Gastrocnemius medialis (tissue), 4 donors: ENCODE measurements at regions not wholly inside any gene's neighbourhood (a gene's known extent, or its start where the extent isn't known, plus 50 kb on each side); places are given as distances from the start of the nearest gene placed in this dataset.
"Not testable (repeated sequence)": the region's sequence is repeated elsewhere in the genome, so short reads cannot be mapped to it uniquely, and the experiment has no call there.

Experiments used
- ATAC-seq, 2 donors: fragments of 150-250 bp; one replicate each; pipeline ENCODE4 v1.9.1; 2016
- DNase-seq, 2 donors: peaks; one replicate each; pipeline ENCODE4 v3.0.0-alpha.2; 2019
- H3K27ac ChIP-seq, 4 donors: fragments of 200-600 bp; sonication (generic); 1 replicate in 1 of 4; 2 replicates in 3 of 4; pipeline ENCODE4 v1.5.1; 2016 to 2018; ENCODE audit warnings: mild to moderate bottlenecking in 2 of 4, moderate library complexity in 1 of 4
- H3K27me3 ChIP-seq, 3 donors: fragments of 200-600 bp; sonication (generic) in 2 of 3; 1 replicate in 1 of 3; 2 replicates in 2 of 3; pipeline versions ENCODE4 v1.5.1 to v1.6.0; 2016 to 2019; ENCODE audit warnings: mild to moderate bottlenecking in 1 of 3, moderate library complexity in 1 of 3
- H3K36me3 ChIP-seq, 2 donors: fragments of 200-600 bp; sonication (generic) in 1 of 2; one replicate each; pipeline ENCODE4 v1.5.1; 2017 to 2018
- H3K4me1 ChIP-seq, 2 donors: fragments of 200-600 bp; sonication (generic) in 1 of 2; one replicate each; pipeline ENCODE4 v1.5.1; 2016 to 2017; ENCODE audit warnings: mild to moderate bottlenecking in 2 of 2
- H3K4me3 ChIP-seq, 4 donors: fragments of 200-600 bp; sonication (generic) in 3 of 4; 1 replicate in 1 of 4; 2 replicates in 3 of 4; pipeline ENCODE4 v1.5.1; 2016 to 2019; ENCODE audit warnings: mild to moderate bottlenecking in 2 of 4
- H3K9me3 ChIP-seq, 3 donors: fragments of 200-600 bp; sonication (generic) in 2 of 3; 1 replicate in 1 of 3; 2 replicates in 2 of 3; pipeline ENCODE4 v1.5.1; 2016 to 2019
- in situ Hi-C, 4 donors: fragments of 200-750 bp; cut with MboI; loops; one replicate each; pipeline versions ENCODE4 v1.15.0 to v1.8.0; 2017; ENCODE audit warnings: low sequenced_read_pairs in 4 of 4
- intact Hi-C: fragments of 100-400 bp; cut with DNase I; formaldehyde crosslinking; loops from one replicate; pipeline ENCODE4 v1.15.1; 2023; ENCODE audit warnings: low total_unique reads

DNA sequence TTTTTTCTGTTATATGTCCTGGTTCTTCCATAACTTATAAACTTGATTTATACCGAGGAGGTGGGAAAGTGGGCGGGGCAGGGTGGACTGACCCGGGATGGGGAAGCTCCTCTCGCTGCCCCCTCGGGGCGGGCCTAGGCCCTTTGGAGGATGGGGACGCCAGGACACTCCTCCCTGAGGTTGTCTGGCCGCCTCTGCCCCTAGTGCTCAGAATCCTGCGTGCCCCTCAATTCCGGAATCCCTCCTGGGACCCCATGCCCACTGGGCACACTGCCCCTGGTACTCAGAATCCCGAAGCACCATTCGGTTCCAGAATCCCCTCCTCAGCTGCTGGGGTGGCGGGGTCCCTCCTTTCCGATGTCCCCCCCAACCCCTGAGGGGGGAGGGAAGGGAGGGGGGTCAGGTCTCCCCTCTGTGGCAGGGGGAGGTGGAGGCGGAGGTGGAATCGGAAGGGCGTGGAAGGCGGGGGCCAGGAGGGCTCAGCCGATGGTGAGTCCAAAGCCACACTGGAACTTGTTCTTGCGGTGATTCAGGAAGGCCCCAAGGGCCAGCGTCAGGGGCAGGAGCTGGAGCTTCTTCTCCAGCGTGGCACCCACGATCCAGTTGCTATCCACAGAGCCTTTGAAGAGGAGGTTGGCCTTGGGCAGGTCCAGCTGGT is 164.0 kb downstream of the POTEH start:
- not testable (repeated sequence) for DNase-seq

DNA sequence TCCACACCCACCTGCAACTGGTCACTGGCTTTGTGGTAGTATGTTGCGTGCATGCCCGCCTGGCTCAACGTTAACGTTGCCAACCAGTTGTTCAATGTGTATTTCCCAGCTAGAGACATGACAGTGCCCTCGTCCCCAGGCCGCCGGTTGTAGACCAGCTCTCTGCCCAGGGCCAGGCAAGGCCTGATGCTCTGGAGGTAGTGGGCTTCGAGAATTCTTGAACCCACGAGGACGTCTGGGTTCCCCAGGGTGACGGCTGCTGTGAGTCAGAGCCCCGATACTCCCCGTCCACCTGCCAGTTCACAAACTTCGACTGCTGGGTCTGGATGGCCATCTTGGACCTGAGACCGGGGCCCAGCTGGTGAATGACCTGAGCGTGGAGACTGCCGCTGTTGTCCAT is 164.6 kb downstream of the POTEH start:
- H3K4me1 ChIP-seq, ATAC-seq, intact Hi-C loops, H3K27ac ChIP-seq, H3K27me3 ChIP-seq, H3K9me3 ChIP-seq, H3K36me3 ChIP-seq, H3K4me3 ChIP-seq, in situ Hi-C loops: not testable (repeated sequence)
- DNase-seq = peak in 1 of 2 donors; percentile 11

More for the DNA sequence above, 164.0 kb downstream of the POTEH start:
- H3K27ac ChIP-seq, H3K27me3 ChIP-seq, H3K4me1 ChIP-seq, H3K36me3 ChIP-seq, intact Hi-C loops, in situ Hi-C loops, H3K9me3 ChIP-seq, H3K4me3 ChIP-seq, ATAC-seq: not testable (repeated sequence)

DNA sequence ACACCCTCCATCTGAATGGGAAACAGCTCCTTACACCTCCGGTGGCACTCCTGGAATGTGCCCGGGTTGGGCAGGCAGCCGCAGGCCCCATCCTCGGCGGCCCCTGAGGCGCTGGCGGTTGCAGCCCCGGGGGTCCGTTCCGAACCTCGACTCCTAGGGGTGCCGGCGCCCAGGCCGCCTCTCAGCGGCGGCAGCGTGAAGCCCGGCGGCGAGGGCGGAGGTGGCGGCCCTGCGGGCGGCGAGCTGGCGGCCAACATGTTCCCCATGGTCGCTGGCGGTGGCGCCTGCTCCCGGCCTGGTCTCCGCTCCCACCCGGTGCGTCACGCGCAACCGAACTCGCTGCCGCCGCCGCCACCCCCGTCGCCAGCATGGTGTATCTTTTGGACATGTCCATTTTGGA is 165.2 kb downstream of the POTEH start:
- in situ Hi-C loops, H3K27ac ChIP-seq, H3K4me1 ChIP-seq, H3K36me3 ChIP-seq, H3K9me3 ChIP-seq, ATAC-seq, H3K4me3 ChIP-seq, H3K27me3 ChIP-seq, intact Hi-C loops, DNase-seq: not testable (repeated sequence)

DNA sequence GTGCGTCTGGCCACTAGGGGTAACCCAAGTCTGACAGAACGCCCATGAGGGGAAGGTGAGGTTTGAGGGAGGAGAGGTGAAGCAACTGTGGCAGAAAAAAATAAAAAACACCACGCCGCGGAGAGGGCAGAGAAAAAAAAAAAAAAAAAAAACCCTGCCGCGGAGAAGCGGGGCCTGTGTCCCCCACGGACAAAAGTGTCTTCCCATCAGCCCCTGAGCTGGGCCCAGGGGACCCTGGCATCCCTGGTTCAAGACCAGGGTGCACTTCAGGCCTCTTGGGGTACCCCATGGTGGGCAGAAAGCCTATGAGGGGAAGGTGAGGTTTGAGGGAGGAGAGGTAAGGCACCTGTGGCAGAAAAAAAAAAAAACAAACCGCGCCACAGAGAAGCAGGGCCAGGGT is 191.1 kb downstream of the POTEH start:
- H3K27ac ChIP-seq, H3K36me3 ChIP-seq, intact Hi-C loops, H3K4me1 ChIP-seq, H3K9me3 ChIP-seq, ATAC-seq, in situ Hi-C loops, H3K4me3 ChIP-seq, DNase-seq, H3K27me3 ChIP-seq: not testable (repeated sequence)

DNA sequence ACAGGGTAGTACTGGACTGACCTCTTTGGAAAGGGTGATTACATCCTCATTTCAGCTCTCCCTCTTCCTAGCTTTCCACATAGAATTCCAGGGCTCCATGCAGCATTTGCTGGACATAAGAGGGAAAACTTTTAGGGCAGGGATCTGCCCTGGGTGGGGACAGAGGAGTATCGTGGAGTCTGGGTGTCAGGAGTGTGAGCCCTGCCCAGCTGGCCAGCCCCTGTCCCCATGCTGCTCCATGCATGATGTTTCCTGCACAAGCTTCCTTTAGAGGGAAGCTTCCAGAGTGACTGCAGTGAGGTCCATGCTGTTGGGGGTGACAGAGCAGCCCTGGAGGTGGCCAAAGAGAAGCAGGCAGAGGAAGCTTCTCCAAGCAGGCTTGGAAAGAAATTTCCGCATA is 214.5 kb downstream of the POTEH start:
- in situ Hi-C loops, H3K9me3 ChIP-seq, DNase-seq, H3K27me3 ChIP-seq, H3K4me1 ChIP-seq, ATAC-seq, H3K36me3 ChIP-seq, H3K27ac ChIP-seq, intact Hi-C loops, H3K4me3 ChIP-seq: not testable (repeated sequence)

DNA sequence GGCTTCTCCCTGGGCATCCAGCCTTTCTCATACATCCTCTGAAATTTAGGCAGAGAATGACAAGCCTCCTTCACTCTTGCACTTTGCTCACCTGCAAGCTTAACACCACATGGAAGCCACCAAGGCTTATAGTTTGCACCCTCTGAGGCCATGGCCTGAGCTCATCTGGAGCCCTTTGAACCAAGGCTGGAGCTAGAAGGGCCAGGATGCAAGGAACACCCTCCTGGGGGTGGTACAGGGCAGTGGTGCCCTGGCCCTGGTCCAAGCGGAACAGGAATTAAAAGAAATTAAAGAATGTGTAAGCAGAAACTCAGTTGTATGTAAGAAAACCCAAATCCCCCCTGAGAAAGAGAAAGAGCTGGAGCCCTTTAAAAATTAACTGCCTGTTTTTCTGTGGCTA is 221.9 kb downstream of the POTEH start:
- H3K27ac ChIP-seq, DNase-seq, H3K27me3 ChIP-seq, H3K4me1 ChIP-seq, ATAC-seq, H3K36me3 ChIP-seq, intact Hi-C loops, H3K9me3 ChIP-seq, in situ Hi-C loops, H3K4me3 ChIP-seq: not testable (repeated sequence)

DNA sequence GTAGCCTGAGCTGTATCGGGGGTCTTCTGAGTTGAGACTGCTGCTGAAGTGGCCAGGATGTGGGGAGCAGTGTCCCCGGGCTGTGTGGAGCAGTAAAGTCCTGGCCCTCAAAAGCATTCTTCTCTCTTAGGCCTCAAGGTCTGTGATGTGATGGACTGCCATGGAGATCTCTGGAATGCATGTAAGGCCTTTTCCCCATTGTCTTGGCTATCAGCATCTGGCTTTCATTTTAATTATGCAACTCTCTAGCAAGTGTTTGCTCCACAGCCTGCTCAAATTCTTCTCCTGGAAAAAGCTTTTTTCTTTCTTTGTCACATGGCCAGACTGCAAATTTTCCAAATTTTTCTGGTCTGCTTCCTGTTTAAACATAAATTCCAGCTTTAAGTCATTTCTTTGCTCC is 229.3 kb downstream of the POTEH start:
- in situ Hi-C loops, DNase-seq, intact Hi-C loops, H3K36me3 ChIP-seq, H3K9me3 ChIP-seq, H3K4me3 ChIP-seq, H3K27me3 ChIP-seq, ATAC-seq, H3K27ac ChIP-seq, H3K4me1 ChIP-seq: not testable (repeated sequence)

DNA sequence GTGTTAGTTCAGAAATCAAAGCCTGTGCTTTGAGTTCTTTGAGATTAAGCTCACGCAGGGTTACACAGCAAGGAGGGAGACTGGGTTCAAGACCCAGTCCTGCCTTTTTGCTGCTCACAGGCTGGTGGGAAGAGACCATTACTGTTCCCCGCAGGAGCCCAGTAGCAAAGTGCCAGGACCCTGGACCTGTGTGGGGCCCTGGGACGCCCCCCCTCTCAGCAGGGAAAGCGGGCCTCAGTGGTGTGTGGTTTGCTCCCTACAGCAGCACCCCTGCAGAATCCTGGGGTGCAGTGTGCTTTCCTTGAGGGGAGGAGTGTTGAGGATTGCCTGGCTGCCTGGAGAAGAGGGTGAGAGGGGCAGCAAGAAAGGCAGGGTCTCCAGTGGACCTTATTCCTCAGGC is 231.1 kb downstream of the POTEH start:
- H3K9me3 ChIP-seq, H3K27me3 ChIP-seq, DNase-seq, in situ Hi-C loops, H3K4me3 ChIP-seq, H3K27ac ChIP-seq, intact Hi-C loops, H3K36me3 ChIP-seq, H3K4me1 ChIP-seq, ATAC-seq: not testable (repeated sequence)

DNA sequence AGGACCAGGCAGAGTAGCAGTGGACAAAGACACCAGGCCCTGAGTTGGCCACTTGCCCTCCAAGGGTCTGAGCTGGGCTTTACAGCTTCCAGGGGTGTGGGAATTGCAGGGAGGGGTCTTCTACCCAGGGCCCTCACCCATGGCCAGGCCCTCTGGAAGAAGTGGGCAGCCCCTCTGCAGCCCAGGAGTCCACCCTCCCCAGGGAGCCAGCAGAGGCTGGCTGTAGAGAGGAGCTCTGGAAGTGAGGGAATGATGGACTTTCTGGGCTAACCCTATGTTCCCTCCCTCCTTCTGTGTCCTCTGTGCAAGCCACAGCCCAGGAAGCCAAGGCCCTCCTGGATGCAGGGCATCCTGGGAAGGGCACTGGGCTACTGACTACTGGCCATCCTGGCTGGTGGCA is 232.3 kb downstream of the POTEH start:
- intact Hi-C loops, H3K4me3 ChIP-seq, in situ Hi-C loops, ATAC-seq, H3K36me3 ChIP-seq, H3K27me3 ChIP-seq, H3K4me1 ChIP-seq, H3K27ac ChIP-seq, DNase-seq, H3K9me3 ChIP-seq: not testable (repeated sequence)

DNA sequence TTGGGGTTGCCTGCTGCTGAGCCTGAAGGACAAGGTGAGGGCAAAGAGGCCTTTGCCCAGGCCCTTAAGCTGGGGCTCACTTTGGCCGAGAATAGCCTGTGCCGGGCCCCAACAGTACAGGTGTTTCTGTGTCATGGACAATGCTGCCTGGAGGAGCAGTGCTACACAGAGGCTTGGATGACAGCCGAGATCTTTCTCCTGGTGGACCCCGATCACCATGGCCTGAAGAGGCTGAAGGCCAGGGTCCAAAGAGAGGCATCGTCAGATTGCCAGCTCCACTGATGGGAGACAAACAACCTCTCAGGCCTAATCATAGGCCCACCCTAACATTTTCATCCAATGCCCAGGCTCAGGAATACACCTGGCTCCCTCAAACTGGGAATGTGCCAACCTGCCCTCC is 232.8 kb downstream of the POTEH start:
- DNase-seq, in situ Hi-C loops, H3K27ac ChIP-seq, ATAC-seq, H3K27me3 ChIP-seq, H3K4me3 ChIP-seq, H3K9me3 ChIP-seq, H3K36me3 ChIP-seq, intact Hi-C loops, H3K4me1 ChIP-seq: not testable (repeated sequence)

DNA sequence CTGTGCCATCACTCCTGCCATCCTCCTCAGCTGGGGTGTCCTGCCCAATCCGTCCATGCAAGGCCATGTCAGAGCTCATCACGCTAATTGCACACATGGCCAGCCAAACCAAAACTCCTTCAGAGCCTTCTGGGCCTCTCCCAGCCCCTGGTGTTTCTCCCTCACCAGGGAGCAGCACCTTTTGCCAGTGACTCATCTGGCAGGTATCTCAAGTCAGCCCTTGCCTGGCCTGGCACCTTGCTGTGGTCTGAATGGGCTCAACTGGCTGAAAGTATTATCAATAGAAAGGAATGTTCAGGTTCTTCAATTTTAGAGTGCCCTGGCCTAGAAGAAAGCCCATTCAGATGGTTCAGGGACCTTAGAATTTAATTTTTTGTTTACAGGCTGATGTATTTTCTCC is 235.0 kb downstream of the POTEH start:
- not testable (repeated sequence) for ATAC-seq

DNA sequence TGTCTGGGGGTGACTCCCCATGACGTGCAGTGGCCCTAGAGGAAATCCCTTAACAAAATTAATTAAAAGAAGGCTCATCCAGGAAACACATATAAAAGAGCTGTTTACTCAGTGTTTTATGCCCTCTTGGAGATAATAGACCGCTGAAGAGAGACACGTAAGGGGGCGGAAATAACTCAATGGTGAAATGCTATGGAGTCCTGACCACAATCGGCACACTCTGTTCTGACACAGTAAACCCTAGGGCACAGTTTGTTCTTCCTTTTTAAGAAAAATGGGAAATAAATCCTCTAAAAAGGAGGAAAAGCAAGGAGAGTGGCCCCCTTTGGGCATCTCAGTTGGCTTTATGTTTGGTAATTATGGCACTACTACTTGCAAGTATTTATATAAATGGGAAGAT is 237.3 kb downstream of the POTEH start:
- in situ Hi-C loops, H3K27me3 ChIP-seq, intact Hi-C loops, ATAC-seq, H3K4me1 ChIP-seq, H3K27ac ChIP-seq, H3K9me3 ChIP-seq, DNase-seq, H3K36me3 ChIP-seq, H3K4me3 ChIP-seq: not testable (repeated sequence)

More for the DNA sequence above, 235.0 kb downstream of the POTEH start:
- H3K4me3 ChIP-seq, H3K27ac ChIP-seq, H3K27me3 ChIP-seq, H3K9me3 ChIP-seq, intact Hi-C loops, H3K4me1 ChIP-seq, in situ Hi-C loops, DNase-seq, H3K36me3 ChIP-seq: not testable (repeated sequence)
